GM12892 (cell line): ENCODE measurements at regions not wholly inside any gene's neighbourhood (a gene's known extent, or its start where the extent isn't known, plus 50 kb on each side); places are given as distances from the start of the nearest gene placed in this dataset.

Experiments
- POLR2A ChIP-seq: IDR thresholded peaks from 2 replicates; pipeline ENCODE4 v1.6.1; 2011; ENCODE audit warnings: low read depth, low read length, control low read depth
- POLR2AphosphoS5 ChIP-seq: IDR thresholded peaks from 2 replicates; pipeline ENCODE4 v1.6.1; 2011; ENCODE audit warnings: low read depth, low read length, control low read depth

GRCh38 chr10:128693493-128694131 lies 567.4 kb upstream of the MKI67 start:
- TF ChIP-seq POLR2A: no peak
- TF ChIP-seq POLR2AphosphoS5: no peak
